Kidney tubule cell (primary cell): ENCODE measurements at regions not wholly inside any gene's neighbourhood (a gene's known extent, or its start where the extent isn't known, plus 50 kb on each side); places are given as distances from the start of the nearest gene placed in this dataset.
A peak's percentile ranks its signal among the peaks of the same experiment; 100 is the strongest.
"Not testable (repeated sequence)": the region's sequence is repeated elsewhere in the genome, so short reads cannot be mapped to it uniquely, and the experiment has no call there.

Source experiments
- DNase-seq: peaks from one replicate; pipeline ENCODE4 v3.0.0-alpha.2; 2018; ENCODE audit warnings: low spot score

GRCh38 chr7:155377071-155377837 lies 79.6 kb downstream of the INSIG1 start:
- DNase-seq = no peak

- peak; percentile 16 for DNase-seq
Observed at GRCh38 chr7:155377838-155378579, 79.9 kb upstream of the EN2 start.

DNA sequence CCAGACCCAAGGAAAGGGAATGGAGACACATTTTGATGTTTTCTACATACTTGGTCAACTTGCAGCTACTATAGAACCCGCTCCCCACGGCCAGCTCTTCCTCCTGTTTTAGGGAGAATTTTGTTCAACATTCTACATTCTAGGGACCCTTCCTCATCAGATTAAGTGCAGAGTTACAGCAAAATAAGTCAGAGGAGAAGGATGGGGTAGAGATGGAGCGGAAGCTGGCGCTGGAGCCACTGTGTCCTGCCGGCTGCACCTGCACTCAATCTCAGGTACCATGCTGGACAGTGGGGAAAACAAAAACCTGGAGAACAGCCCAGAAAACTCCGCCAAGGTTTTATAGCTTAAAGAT lies 79.4 kb upstream of the EN2 start:
- no peak for DNase-seq

DNA sequence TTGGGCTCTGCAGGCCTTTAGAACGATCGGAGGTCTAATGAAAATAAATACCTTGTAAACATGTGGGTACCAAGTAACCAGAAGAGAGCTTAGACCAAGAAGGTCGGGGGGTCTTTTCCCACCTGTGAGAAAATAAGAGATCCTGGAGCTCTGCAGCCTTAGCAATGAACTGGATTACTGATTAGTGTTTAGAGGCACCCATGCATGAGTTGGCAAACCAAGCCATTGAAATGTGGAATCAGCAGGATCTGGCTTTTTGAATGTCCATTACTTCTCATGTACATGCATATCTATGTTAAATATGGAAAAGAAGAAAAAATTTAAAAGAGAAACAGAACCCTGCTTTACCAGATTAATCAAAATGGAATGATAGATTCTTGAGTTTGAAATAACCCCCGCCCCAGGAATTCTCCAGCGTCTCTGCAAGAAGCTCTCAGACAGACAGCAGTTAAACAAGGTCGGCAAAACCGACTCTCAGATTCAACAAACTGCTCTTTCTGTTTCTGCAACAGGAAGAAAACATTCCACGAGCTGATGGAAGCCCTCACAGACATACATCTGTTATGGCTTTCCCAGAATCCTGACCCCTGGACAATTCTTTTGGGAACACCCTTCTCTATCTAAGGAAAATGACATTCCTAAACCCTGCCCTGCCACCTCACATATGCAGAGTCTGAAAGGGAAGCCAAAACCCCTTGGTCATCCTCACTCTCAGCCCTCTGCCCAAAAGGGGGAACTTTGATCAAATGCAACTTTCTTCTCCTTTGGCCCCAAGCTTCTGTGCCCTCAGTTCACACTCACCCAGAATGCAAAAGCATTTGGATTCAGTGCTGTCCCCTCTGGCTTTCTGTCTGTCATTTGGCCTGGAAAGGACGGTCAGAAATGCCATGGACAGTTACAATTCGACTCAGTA lies 78.7 kb upstream of the EN2 start:
- DNase-seq = no peak

DNA sequence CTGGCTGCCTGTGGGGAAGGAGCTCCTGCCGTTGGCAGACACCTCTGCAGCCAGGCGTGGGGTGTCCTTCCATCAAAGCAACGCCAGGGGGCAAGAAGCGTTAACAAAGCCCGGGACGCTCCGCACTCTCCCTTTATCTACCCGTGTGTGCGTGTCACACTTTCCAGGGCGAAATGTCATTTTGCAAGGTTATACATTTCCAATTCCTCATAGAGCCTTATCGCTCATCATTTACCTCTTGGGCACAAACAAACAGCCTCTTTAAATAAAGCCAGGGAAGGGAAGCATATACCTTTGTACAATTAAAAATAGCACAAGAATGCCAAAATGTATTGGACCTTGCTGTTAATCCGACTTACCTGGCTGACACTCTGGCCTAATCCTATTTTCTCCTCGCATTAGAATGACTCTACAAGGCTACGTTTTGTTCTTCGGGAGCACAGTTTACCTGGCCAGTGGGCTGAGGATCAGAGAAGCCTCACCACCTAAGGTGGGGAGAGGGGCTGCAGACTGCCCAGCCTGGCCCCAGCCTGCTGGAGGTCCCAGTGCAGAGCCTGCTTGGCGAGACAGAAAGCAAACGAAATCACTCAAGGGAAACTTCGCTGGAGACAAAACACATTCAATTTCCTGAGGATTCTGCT lies 77.6 kb upstream of the EN2 start:
- peak; percentile 74 for DNase-seq

GRCh38 chr7:155380976-155381851 lies 76.7 kb upstream of the EN2 start:
- DNase-seq = no peak

DNA sequence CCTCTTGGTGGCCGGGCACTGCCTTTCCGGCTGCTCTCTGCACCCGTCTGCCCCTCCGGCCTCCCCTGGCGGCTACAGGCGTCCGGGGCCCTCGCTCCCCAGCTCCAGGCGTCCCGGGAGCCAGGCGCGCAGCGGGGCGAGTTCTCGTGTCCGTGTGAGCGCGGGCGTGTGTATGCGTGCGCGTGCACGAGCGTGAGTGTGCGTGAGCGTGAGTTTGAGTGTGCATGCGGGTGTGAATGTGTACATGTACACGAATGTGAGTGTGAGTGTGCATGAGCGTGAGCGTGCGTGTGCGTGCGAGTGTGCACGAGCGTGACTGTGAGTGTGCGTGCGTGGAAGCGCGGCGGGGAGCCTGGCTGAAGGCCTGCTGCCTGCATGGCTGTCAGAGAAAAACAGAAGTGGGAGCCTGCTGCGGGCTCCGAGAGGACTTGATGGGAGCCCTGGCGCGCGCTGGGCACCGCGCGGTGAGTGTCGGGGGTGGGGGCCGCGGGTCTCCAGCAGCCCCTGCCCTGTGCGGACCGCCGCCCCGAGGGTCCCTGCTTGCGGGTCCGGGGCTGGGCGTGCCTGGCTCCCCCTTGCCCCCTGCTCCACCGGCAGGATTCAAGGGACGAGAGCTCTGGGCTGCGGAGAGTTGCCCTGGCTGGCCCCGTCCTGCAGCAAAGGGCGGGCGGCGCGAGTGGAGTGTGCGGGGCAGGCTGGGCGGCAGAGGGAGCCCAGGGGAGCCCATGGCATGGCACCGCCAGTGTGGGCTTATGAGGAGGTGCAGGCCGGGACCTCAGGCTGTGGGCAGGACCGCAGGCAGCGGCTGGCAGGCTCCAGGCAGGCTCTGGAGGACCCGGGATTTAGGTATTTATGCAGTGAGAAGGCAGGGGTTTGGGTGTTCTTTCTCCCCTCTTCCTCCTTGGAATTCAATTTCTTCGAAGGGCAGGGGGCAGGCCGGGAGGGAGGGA lies 75.8 kb upstream of the EN2 start:
- DNase-seq = no peak

GRCh38 chr7:155382802-155383171 lies 75.1 kb upstream of the EN2 start:
- no peak for DNase-seq

GRCh38 chr7:155383756-155384491 lies 74.0 kb upstream of the EN2 start:
- no peak for DNase-seq

- DNase-seq = no peak
Observed at GRCh38 chr7:155384751-155385150, 73.2 kb upstream of the EN2 start.

GRCh38 chr7:155385182-155385581 lies 72.7 kb upstream of the EN2 start:
- DNase-seq = not testable (repeated sequence)

DNA sequence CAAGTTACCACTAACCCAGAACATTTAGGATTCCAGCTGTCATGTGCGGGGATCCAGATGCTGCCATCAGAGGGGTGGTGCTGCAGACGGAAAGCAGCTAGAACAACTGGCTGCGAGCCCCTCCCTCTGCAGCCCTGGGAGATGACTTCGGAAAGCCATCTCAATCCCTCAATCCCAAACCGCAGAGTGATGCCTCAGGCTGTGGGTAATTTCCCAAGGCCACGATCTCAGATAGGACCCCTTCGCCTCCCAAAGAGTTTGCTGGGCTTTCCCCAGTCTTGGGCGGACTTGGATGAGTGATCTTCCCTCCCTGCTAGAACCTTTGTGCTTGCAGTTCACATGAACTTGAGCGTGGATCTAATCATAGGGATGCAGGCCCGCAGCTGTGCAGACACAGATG lies 71.3 kb upstream of the EN2 start:
- no peak for DNase-seq

- DNase-seq = no peak
Observed at GRCh38 chr7:155387066-155387620, 70.8 kb upstream of the EN2 start.

DNA sequence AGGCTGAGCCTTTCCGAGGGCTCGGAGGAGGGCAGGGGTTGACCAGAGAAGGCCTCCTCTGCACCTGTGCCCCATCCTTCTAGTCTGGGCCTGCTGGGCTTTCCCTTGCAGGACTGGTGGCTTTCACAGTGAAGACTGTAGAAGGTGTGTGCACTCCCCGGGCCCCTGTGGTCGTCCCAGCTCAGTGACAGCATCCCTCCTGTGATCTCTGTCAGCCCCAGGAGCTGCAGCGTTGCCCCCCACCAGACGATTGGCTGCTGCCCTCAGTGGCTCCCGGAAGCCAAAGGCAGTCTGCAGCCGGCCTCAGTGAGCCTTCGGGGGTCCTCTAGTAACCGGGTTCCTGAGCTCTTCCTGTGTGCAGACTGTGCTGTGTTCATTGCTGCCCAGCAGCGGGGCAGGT lies 69.4 kb upstream of the EN2 start:
- DNase-seq = no peak

GRCh38 chr7:155391414-155391813 lies 66.5 kb upstream of the EN2 start:
- no peak for DNase-seq

DNA sequence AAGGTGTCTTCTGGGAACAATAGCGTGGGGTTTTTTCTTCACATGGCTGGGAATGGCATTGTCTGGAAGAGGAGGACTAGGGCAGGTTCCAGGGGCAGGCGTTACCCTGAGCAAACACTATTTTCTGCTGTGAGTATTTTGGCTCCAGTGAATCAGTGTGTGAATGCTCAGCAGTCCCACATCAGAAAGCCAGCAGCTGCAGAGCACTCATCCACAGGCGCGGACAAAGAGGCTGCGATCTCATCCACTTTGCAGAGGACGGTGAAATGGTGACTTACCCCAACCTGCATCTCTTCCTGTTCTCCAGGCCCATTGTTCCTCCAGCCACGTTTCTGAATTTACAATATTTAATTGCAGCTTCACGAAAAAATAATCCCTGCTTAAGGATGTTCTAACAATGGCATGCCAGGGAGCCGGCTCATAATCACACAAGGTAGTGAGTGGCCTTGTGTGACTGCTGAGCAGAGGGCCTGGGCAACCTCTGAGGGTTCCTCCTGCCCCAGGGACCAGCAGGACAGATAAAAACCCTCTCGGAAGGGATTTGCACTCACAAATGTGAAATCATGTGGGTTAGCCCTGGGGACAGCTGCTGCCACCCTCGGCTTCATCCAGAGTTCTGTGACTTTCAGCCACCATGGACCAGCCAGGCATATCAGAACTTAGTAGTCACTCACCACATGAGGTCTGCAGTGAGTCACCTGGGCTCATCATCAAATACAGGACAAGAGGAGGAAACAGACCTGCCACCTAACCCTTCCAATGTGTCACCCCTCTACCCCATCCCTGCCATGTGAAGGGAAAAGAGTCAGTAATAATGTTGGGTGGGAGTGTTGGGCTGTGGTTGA lies 65.0 kb upstream of the EN2 start:
- DNase-seq = peak; percentile 86

DNA sequence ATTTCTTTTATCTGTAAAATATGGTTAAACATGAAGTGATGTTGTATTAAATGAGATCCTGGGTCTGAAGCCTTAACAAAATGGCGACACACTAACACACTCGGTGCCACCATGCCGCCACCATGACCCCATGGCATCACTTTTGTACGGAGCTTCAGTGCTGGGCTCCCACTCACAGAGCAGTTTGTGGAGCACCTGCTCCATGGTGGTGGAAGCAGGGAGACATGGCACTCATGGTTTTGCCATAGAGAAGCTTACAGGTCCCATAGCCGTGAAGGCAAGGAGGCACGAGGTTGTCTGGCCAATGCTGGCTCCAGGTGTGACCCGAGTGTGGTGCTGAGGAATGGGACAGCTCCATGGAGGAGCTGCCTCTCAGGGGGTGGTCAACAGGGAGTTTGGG lies 63.5 kb upstream of the EN2 start:
- DNase-seq = no peak

GRCh38 chr7:155395176-155395797 lies 62.6 kb upstream of the EN2 start:
- no peak for DNase-seq
